Endothelial cell of umbilical vein (primary cell): ENCODE measurements at regions not wholly inside any gene's neighbourhood (a gene's known extent, or its start where the extent isn't known, plus 50 kb on each side); places are given as distances from the start of the nearest gene placed in this dataset.

Experiments used
- BruUV-seq: library from RNA; stranded (reverse); fragments of 400-500 nt; replicated peaks from 2 replicates; lab custom pipeline; 2021; lab: Mats Ljungman, UMichigan
- CTCF ChIA-PET: fragments of 300-600, 350-600 bp; sonication (Branson Sonifier 250); formaldehyde crosslinking; loops from one replicate; lab custom pipeline; 2021; ENCODE audit warnings: antibody characterized with exemption, inconsistent platforms; lab: Charles Lee
- POLR2A ChIA-PET: fragments of 300-600, 350-600 bp; sonication (Branson Sonifier 250); formaldehyde crosslinking; loops from one replicate; lab custom pipeline; 2021; ENCODE audit warnings: antibody characterized with exemption, inconsistent platforms; lab: Charles Lee
- DNase-seq: peaks from one replicate; pipeline ENCODE4 v3.0.0-alpha.2; 2011; ENCODE audit warnings: low read depth, low spot score
- FAIRE-seq: peaks from 2 replicates; lab custom pipeline; 2011; peaks lifted over from hg19 to GRCh38; lab: Jason Lieb, UNC
- H2AFZ ChIP-seq: 2 replicates; pipeline ENCODE4 v1.6.0; 2012; ENCODE audit warnings: low read depth, low read length, control low read depth, inconsistent platforms
- H3K27ac ChIP-seq: 2 replicates; pipeline ENCODE4 v1.5.1; 2011; ENCODE audit warnings: low read depth, mild to moderate bottlenecking, control low read depth, low read length, moderate library complexity; ENCODE audit not compliant: insufficient read depth
- H3K27me3 ChIP-seq, 2 experiments: 2 replicates each; pipeline versions ENCODE4 v1.6.0 to v1.6.1; 2011; ENCODE audit warnings: low read length in 2 of 2, mixed read lengths in 1 of 2; ENCODE audit not compliant: control insufficient read depth in 2 of 2, insufficient read depth in 2 of 2
- H3K36me3 ChIP-seq, 2 experiments: 2 replicates in 1 of 2; 3 replicates in 1 of 2; pipeline ENCODE4 v1.5.1; 2011; ENCODE audit warnings: low read length in 2 of 2, mild to moderate bottlenecking in 1 of 2, moderate library complexity in 1 of 2; ENCODE audit not compliant: control insufficient read depth in 2 of 2, insufficient read depth in 2 of 2; ENCODE audit errors: extremely low read depth in 1 of 2
- H3K4me1 ChIP-seq: 3 replicates; pipeline ENCODE4 v1.5.1; 2011; ENCODE audit warnings: mild to moderate bottlenecking, low read length; ENCODE audit not compliant: control insufficient read depth, insufficient read depth; ENCODE audit errors: extremely low read depth
- H3K4me2 ChIP-seq: 2 replicates; pipeline ENCODE4 v1.6.1; 2011; ENCODE audit warnings: low read length, control low read depth, mixed read lengths; ENCODE audit not compliant: insufficient read depth
- H3K4me3 ChIP-seq, 3 experiments: fragments of 200-600 bp in 1 of 3; sonication (generic), shearing (Covaris generic) in 1 of 3; replicated peaks in 1 of 3; 2 replicates each; pipeline ENCODE4 v1.5.1; 2011 to 2016; ENCODE audit warnings: control low read depth in 3 of 3, low read length in 3 of 3, mild to moderate bottlenecking in 2 of 3, inconsistent platforms in 1 of 3, low read depth in 1 of 3, moderate library complexity in 1 of 3; ENCODE audit not compliant: insufficient read depth in 1 of 3
- H3K79me2 ChIP-seq: 2 replicates; pipeline ENCODE4 v1.6.0; 2012; ENCODE audit warnings: low read length, inconsistent platforms; ENCODE audit not compliant: control insufficient read depth, insufficient read depth
- H3K9ac ChIP-seq: replicated peaks from 2 replicates; pipeline ENCODE3; 2011; ENCODE audit warnings: low read length, control low read depth; ENCODE audit not compliant: insufficient read depth; ENCODE audit errors: extremely low read depth
- H3K9me1 ChIP-seq: replicated peaks from 3 replicates; pipeline ENCODE4 v1.6.0; 2011; ENCODE audit warnings: mild to moderate bottlenecking, low read length; ENCODE audit not compliant: control insufficient read depth, insufficient read depth; ENCODE audit errors: extremely low read depth
- H3K9me3 ChIP-seq: replicated peaks from 2 replicates; pipeline ENCODE4 v1.5.1; 2012; ENCODE audit warnings: low read length, inconsistent platforms; ENCODE audit not compliant: control insufficient read depth, insufficient read depth
- H4K20me1 ChIP-seq: replicated peaks from 2 replicates; pipeline ENCODE3; 2011; ENCODE audit warnings: mild to moderate bottlenecking, low read length; ENCODE audit not compliant: control insufficient read depth, insufficient read depth; ENCODE audit errors: extremely low read depth
- EZH2 ChIP-seq: IDR thresholded peaks from 2 replicates; pipeline ENCODE4 v1.6.1; 2012; ENCODE audit warnings: borderline replicate concordance, low read depth, mild to moderate bottlenecking, moderate library complexity, low read length, inconsistent platforms; ENCODE audit not compliant: severe bottlenecking
- FOS ChIP-seq: IDR thresholded peaks from 2 replicates; pipeline ENCODE4 v1.6.1; 2011; ENCODE audit warnings: mild to moderate bottlenecking, low read length, moderate library complexity, borderline replicate concordance; ENCODE audit not compliant: insufficient read depth
- JUN ChIP-seq: IDR thresholded peaks from 2 replicates; pipeline ENCODE4 v1.6.1; 2011; ENCODE audit warnings: borderline replicate concordance, low read depth; ENCODE audit not compliant: insufficient read length, insufficient read depth
- MYC ChIP-seq: IDR thresholded peaks from one replicate; pipeline ENCODE4 v1.6.1; 2011; ENCODE audit warnings: mild to moderate bottlenecking, low read depth, low read length
- POLR2A ChIP-seq: IDR thresholded peaks from 2 replicates; pipeline ENCODE4 v1.6.1; 2012; ENCODE audit warnings: low read depth, mild to moderate bottlenecking, control low read depth, low read length
- dilution Hi-C: fragments of 300-500 bp; cut with MboI; formaldehyde crosslinking; loops from one replicate; pipeline ENCODE4 v1.15.0; 2019; ENCODE audit warnings: low sequenced_read_pairs; ENCODE audit not compliant: extremely low pct_ligation_motif_present
- intact Hi-C: fragments of 100-400 bp; cut with micrococcal nuclease; formaldehyde crosslinking; loops from one replicate; pipeline ENCODE4 v1.10.0; 2022
- TF ChIP-seq, protein P1 (sequence below): IDR thresholded peaks from 2 replicates; pipeline ENCODE4 v1.6.1; 2011; ENCODE audit not compliant: insufficient read depth, insufficient read length

DNA sequence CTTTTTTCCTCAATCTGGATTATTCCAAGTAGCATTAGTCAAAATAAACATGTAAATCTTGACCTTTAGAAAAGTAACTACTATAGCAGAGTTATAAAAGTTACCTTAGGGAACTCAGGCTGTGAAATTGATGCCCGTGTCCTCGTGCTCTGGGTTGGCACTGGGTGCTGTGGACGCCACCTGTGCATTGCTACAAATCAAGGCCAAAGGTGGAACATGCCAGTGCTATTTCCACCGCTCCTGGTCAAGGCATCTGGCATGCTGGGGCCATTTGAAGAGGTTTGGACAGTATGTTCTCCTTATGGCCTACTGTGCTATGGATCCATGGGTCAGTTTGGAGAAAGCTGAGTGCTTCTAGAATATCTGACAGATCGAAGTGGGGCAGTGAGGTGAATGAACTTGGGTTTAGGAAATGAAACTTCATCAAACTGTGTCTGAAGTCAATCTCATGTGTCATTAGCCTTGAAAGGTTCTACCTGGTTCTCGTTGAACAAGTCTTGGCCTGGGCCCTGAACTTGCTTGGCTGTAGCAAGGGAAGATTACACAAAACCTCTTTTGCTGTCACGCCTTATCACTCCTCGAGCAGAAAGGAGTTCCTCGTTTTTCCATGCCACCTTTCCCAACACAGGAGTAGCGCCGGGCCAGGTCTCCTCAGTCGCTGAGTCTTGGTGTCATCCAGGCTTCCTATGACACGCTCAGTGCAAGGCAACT, 397.6 kb upstream of the RGMA start:
- Histone ChIP-seq H3K27me3 (no peaks in the 10 kb centered on the region), H3K9me1 (no peaks in the 10 kb centered on the region), H3K27ac (no peak overlapping the region), H4K20me1 (no peaks in the 10 kb centered on the region), H3K4me1 (no peaks in the 10 kb centered on the region), H3K4me2 (no peak overlapping the region), H3K9me3 (peaks cover 8% of the 10 kb centered on the region), H2AFZ (no peak overlapping the region), H3K9ac (no peak overlapping the region), H3K4me3 (no peak overlapping the region), H3K36me3 (no peaks in the 10 kb centered on the region), H3K79me2 (no peaks in the 10 kb centered on the region)
- FAIRE-seq (no peak), DNase-seq (no peak)
- dilution Hi-C loops: no loop called here
- ChIA-PET POLR2A (no interaction called here), CTCF (no interaction called here)
- BruUV-seq: no TSS peak
- intact Hi-C loops: no loop called here
- TF ChIP-seq FOS (no peak), POLR2A (no peak), JUN (no peak), EZH2 (no peak), MYC (no peak)
- TF ChIP-seq, protein P1, sequence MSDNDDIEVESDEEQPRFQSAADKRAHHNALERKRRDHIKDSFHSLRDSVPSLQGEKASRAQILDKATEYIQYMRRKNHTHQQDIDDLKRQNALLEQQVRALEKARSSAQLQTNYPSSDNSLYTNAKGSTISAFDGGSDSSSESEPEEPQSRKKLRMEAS: no peak
